Heart left ventricle (tissue), 16 donors: ENCODE measurements at regions not wholly inside any gene's neighbourhood (a gene's known extent, or its start where the extent isn't known, plus 50 kb on each side); places are given as distances from the start of the nearest gene placed in this dataset.

Experiments used
- ATAC-seq, 4 donors: fragments of 200-7000 bp; cut with Tn5 transposase; one replicate each; pipeline ENCODE4 v1.9.1; 2020 to 2022; ENCODE audit warnings: moderate library complexity in 4 of 4, mild to moderate bottlenecking in 3 of 4, moderate number of reproducible peaks in 1 of 4
- DNase-seq, 5 donors: peaks; one replicate each; pipeline ENCODE4 v3.0.0-alpha.2; 2020
- H3K27ac ChIP-seq, 12 donors: fragments of 200-600 bp; sonication (generic) in 4 of 12; one replicate each; pipeline versions ENCODE4 v1.5.0 to v1.8.0; 2016 to 2022; ENCODE audit warnings: mild to moderate bottlenecking in 2 of 12
- H3K27me3 ChIP-seq, 9 donors: fragments of 200-600 bp; sonication (generic) in 2 of 9; one replicate each; pipeline versions ENCODE4 v1.5.1 to v1.8.0; 2016 to 2022; ENCODE audit warnings: mild to moderate bottlenecking in 3 of 9
- H3K36me3 ChIP-seq, 9 donors: fragments of 200-600 bp; sonication (generic) in 2 of 9; one replicate each; pipeline versions ENCODE4 v1.5.0 to v1.8.0; 2018 to 2022; ENCODE audit warnings: mild to moderate bottlenecking in 2 of 9
- H3K4me1 ChIP-seq, 12 donors: fragments of 200-600 bp; sonication (generic) in 4 of 12; one replicate each; pipeline versions ENCODE4 v1.5.0 to v1.8.0; 2016 to 2022; ENCODE audit warnings: mild to moderate bottlenecking in 3 of 12
- H3K4me3 ChIP-seq, 12 donors: fragments of 200-600 bp; sonication (generic) in 4 of 12; one replicate each; pipeline versions ENCODE4 v1.5.0 to v1.8.0; 2017 to 2022; ENCODE audit warnings: mild to moderate bottlenecking in 9 of 12, moderate library complexity in 4 of 12
- H3K9me3 ChIP-seq, 12 donors: fragments of 200-600 bp; sonication (generic) in 4 of 12; one replicate each; pipeline versions ENCODE4 v1.5.0 to v1.8.0; 2016 to 2022; ENCODE audit warnings: mild to moderate bottlenecking in 1 of 12
- CTCF ChIP-seq, 12 donors: fragments of 200-600 bp; sonication (generic) in 4 of 12; IDR thresholded peaks; one replicate each; pipeline versions ENCODE4 v1.5.0 to v1.8.0; 2018 to 2022; ENCODE audit warnings: antibody characterized with exemption in 12 of 12, mild to moderate bottlenecking in 5 of 12
- POLR2A ChIP-seq, 2 donors: fragments of 450-650 bp; IDR thresholded peaks; one replicate each; pipeline ENCODE4 v1.6.1; 2017; ENCODE audit warnings: antibody characterized with exemption in 2 of 2, mild to moderate bottlenecking in 2 of 2, moderate library complexity in 2 of 2
- WGBS, 4 donors: extraction: QIAGEN DNeasy Blood & Tissue Kit in 2 of 4; methylation state at CpG; one replicate each; pipeline versions ENCODE4 v1.1.5 to v1.1.7; 2013 to 2018; 5-methylcytosine and 5-hydroxymethylcytosine counted together
- intact Hi-C, 10 donors: fragments of 100-400 bp; cut with DNase I; formaldehyde crosslinking; loops; one replicate each; pipeline versions ENCODE4 v1.11.1 to v1.14.2; 2022
- donor health status: ischemic (EF 13 %, LVEDD 7.1; RV severe dilation, severe dysfunction).
- donor health status: healthy with polysubstance abuse.
- donor health status: DM: no; HTN: yes; CAD: no.
- donor health status: DM: no; HTN: no; CAD: no.
- donor health status: ischemic (EF 25% LVEDD 6.9; RV normal size, moderate dysfunction).
- donor health status: ischemic (EF 25% LVEDD 5.7; RV mildly dilated, moderate dysfunction).
- donor health status: healthy.
- donor health status: DM: yes; HTN: yes; CAD: no.
- donor health status: ischemic (EF 35%, LVEDD 5.7; RV mildly dilated, moderate dysfunction).
- donor health status: nonischemic (EF 11% LVEDD 7.7; RV severe dilation, severe dysfunction).
- donor health status: DM: yes; HTN: yes; CAD: no.
- donor health status: PGD.
- donor health status: ischemic (EF 29% LVEDD 5.4; RV normal size, mild dysfunction).
- donor health status: nonischemic (EF 23%, LVEDD 6.1; RV moderate dilation, normal function).

- peaks cover 0 to 27% (median 5%) of the 10 kb centered on the region in 12 donors for H3K9me3 ChIP-seq
- WGBS, 4 donors: 41 to 54% (median 48%) methylated on average over 1 of the region's 1 CpG
Observed at GRCh38 chr7:24010495-24010894, 273.5 kb upstream of the NPY start.

GRCh38 chr7:24017519-24017918 lies 266.5 kb upstream of the NPY start:
- Histone ChIP-seq H3K27me3 (no peaks in the 10 kb centered on the region), H3K27ac (no peak overlapping the region), H3K4me3 (no peak overlapping the region), H3K9me3 (peaks cover 0 to 17% (median 6%) of the 10 kb centered on the region in 12 donors), H3K36me3 (no peaks in the 10 kb centered on the region), H3K4me1 (no peaks in the 10 kb centered on the region)
- WGBS, 4 donors: 93 to 97% (median 93%) methylated on average over 1 of the region's 1 CpG
- no peak for ATAC-seq
- no peak for DNase-seq
- intact Hi-C loops: no loop called here
- TF ChIP-seq CTCF (IDR thresholded peaks at IDR 0.05): no peak
- no peak for TF ChIP-seq POLR2A (IDR thresholded peaks at IDR 0.05)

More at GRCh38 chr7:24010495-24010894, 273.5 kb upstream of the NPY start:
- TF ChIP-seq POLR2A (IDR thresholded peaks at IDR 0.05) (no peak), CTCF (IDR thresholded peaks at IDR 0.05) (no peak)
- Histone ChIP-seq H3K27me3 (no peaks in the 10 kb centered on the region), H3K27ac (no peak overlapping the region), H3K4me1 (no peaks in the 10 kb centered on the region), H3K4me3 (no peak overlapping the region), H3K36me3 (no peaks in the 10 kb centered on the region)
- no peak for DNase-seq
- intact Hi-C loops: no loop called here
- ATAC-seq: no peak

GRCh38 chr7:24018331-24018730 lies 265.7 kb upstream of the NPY start:
- no peak for DNase-seq
- intact Hi-C loops: no loop called here
- ATAC-seq: no peak
- Histone ChIP-seq H3K4me3 (no peak overlapping the region), H3K36me3 (no peaks in the 10 kb centered on the region), H3K27ac (no peak overlapping the region), H3K4me1 (no peaks in the 10 kb centered on the region), H3K27me3 (no peaks in the 10 kb centered on the region), H3K9me3 (peaks cover 0 to 12% (median 4%) of the 10 kb centered on the region in 12 donors)
- no peak for TF ChIP-seq CTCF (IDR thresholded peaks at IDR 0.05)
- no peak for TF ChIP-seq POLR2A (IDR thresholded peaks at IDR 0.05)
- 56 to 67% (median 60%) methylated on average over 2 of the region's 2 CpGs for WGBS, 4 donors

GRCh38 chr7:24019841-24020240 lies 264.1 kb upstream of the NPY start:
- Histone ChIP-seq H3K4me1 (no peaks in the 10 kb centered on the region), H3K36me3 (no peaks in the 10 kb centered on the region), H3K4me3 (no peak overlapping the region), H3K27ac (no peak overlapping the region), H3K27me3 (no peaks in the 10 kb centered on the region), H3K9me3 (peaks cover 0 to 10% (median under 1%) of the 10 kb centered on the region in 12 donors)
- no peak for TF ChIP-seq POLR2A (IDR thresholded peaks at IDR 0.05)
- TF ChIP-seq CTCF (IDR thresholded peaks at IDR 0.05): no peak
- ATAC-seq: no peak
- intact Hi-C loops: no loop called here
- DNase-seq: no peak
- WGBS, 4 donors: 61 to 74% (median 66%) methylated on average over 2 to 5 of the region's 5 CpGs
